PFSK-1 (cell line): ENCODE measurements at regions not wholly inside any gene's neighbourhood (a gene's known extent, or its start where the extent isn't known, plus 50 kb on each side); places are given as distances from the start of the nearest gene placed in this dataset.

Experiments
- FOXP2 ChIP-seq: optimal IDR thresholded peaks from 2 replicates; pipeline ENCODE3; 2011; ENCODE audit warnings: borderline replicate concordance, control low read depth, inconsistent platforms; ENCODE audit not compliant: insufficient read depth; ENCODE audit errors: extremely low read length, extremely low read depth
- POLR2AphosphoS5 ChIP-seq: IDR thresholded peaks from 2 replicates; pipeline ENCODE4 v1.6.1; 2012; ENCODE audit warnings: low read depth, mild to moderate bottlenecking, control low read depth, low read length, moderate library complexity
- TAF1 ChIP-seq: IDR thresholded peaks from 2 replicates; pipeline ENCODE4 v1.6.1; 2012; ENCODE audit warnings: low read length, control low read depth, borderline replicate concordance; ENCODE audit not compliant: insufficient read depth
- TF ChIP-seq, protein P1 (sequence below), 2 experiments: IDR thresholded peaks; 2 replicates each; pipeline versions ENCODE4 v1.6.1 to v1.8.0; 2011 to 2012; ENCODE audit warnings: low read depth in 2 of 2, low read length in 2 of 2, control low read depth in 1 of 2, inconsistent platforms in 1 of 2, mild to moderate bottlenecking in 1 of 2, moderate library complexity in 1 of 2; ENCODE audit not compliant: insufficient read depth in 1 of 2

GRCh38 chr12:114750917-114751316 is 66.9 kb upstream of the TBX3 start:
- no peak for TF ChIP-seq TAF1
- no peak for TF ChIP-seq POLR2AphosphoS5
- no peak for TF ChIP-seq FOXP2
- TF ChIP-seq, protein P1, sequence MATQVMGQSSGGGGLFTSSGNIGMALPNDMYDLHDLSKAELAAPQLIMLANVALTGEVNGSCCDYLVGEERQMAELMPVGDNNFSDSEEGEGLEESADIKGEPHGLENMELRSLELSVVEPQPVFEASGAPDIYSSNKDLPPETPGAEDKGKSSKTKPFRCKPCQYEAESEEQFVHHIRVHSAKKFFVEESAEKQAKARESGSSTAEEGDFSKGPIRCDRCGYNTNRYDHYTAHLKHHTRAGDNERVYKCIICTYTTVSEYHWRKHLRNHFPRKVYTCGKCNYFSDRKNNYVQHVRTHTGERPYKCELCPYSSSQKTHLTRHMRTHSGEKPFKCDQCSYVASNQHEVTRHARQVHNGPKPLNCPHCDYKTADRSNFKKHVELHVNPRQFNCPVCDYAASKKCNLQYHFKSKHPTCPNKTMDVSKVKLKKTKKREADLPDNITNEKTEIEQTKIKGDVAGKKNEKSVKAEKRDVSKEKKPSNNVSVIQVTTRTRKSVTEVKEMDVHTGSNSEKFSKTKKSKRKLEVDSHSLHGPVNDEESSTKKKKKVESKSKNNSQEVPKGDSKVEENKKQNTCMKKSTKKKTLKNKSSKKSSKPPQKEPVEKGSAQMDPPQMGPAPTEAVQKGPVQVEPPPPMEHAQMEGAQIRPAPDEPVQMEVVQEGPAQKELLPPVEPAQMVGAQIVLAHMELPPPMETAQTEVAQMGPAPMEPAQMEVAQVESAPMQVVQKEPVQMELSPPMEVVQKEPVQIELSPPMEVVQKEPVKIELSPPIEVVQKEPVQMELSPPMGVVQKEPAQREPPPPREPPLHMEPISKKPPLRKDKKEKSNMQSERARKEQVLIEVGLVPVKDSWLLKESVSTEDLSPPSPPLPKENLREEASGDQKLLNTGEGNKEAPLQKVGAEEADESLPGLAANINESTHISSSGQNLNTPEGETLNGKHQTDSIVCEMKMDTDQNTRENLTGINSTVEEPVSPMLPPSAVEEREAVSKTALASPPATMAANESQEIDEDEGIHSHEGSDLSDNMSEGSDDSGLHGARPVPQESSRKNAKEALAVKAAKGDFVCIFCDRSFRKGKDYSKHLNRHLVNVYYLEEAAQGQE (IDR thresholded peaks at IDR 0.05; ENCODE audit: insufficient read depth in 1 of 2, low read depth in 2 of 2, low read length in 2 of 2), result no peak
